ENCODE measurements at regions not wholly inside any gene's neighbourhood (a gene's known extent, or its start where the extent isn't known, plus 50 kb on each side); places are given as distances from the start of the nearest gene placed in this dataset.

- H3K4me3 ChIP-seq = no peak overlapping the region
- H3K9ac ChIP-seq (ENCODE audit: insufficient read length) = no peak overlapping the region
- H3K9me3 ChIP-seq (ENCODE audit: low read depth, low read length) = no peaks in the 10 kb centered on the region
- TF ChIP-seq POLR2AphosphoS5 (IDR thresholded peaks at IDR 0.05; ENCODE audit: borderline replicate concordance, low read depth, low read length) (no peak), FOXP2 (optimal IDR thresholded peaks at IDR 0.05; ENCODE audit: control extremely low read depth, extremely low read length, insufficient read depth) (no peak), EZH2 (IDR thresholded peaks at IDR 0.05) (no peak)
- H3K36me3 ChIP-seq (ENCODE audit: insufficient read depth, low read length) = no peaks in the 10 kb centered on the region
- H3K27ac ChIP-seq = no peak overlapping the region
- no peak for DNase-seq (ENCODE audit: low read depth, low spot score)
These were observed 752.9 kb upstream of the CT83 start for GRCh38 chrX:117215683-117216082.

- Histone ChIP-seq H3K27ac (no peak overlapping the region), H3K9me3 (ENCODE audit: low read depth, low read length) (no peaks in the 10 kb centered on the region), H3K36me3 (ENCODE audit: insufficient read depth, low read length) (no peaks in the 10 kb centered on the region), H3K9ac (ENCODE audit: insufficient read length) (no peak overlapping the region), H3K4me3 (no peak overlapping the region)
- no peak for DNase-seq (ENCODE audit: low read depth, low spot score)
- TF ChIP-seq POLR2AphosphoS5 (IDR thresholded peaks at IDR 0.05; ENCODE audit: borderline replicate concordance, low read depth, low read length) (no peak), EZH2 (IDR thresholded peaks at IDR 0.05) (no peak), FOXP2 (optimal IDR thresholded peaks at IDR 0.05; ENCODE audit: control extremely low read depth, extremely low read length, insufficient read depth) (no peak)
These were observed 733.7 kb upstream of the CT83 start for GRCh38 chrX:117196481-117196880.

GRCh38 chrX:117147249-117147648, 684.5 kb upstream of the CT83 start:
- no peak for TF ChIP-seq FOXP2 (optimal IDR thresholded peaks at IDR 0.05; ENCODE audit: control extremely low read depth, extremely low read length, insufficient read depth)
- no peak for TF ChIP-seq EZH2 (IDR thresholded peaks at IDR 0.05)
- no peak for TF ChIP-seq POLR2AphosphoS5 (IDR thresholded peaks at IDR 0.05; ENCODE audit: borderline replicate concordance, low read depth, low read length)
- H3K27ac ChIP-seq = no peak overlapping the region

GRCh38 chrX:117138070-117138469, 675.3 kb upstream of the CT83 start:
- TF ChIP-seq EZH2 (IDR thresholded peaks at IDR 0.05) (no peak), POLR2AphosphoS5 (IDR thresholded peaks at IDR 0.05; ENCODE audit: borderline replicate concordance, low read depth, low read length) (no peak), FOXP2 (optimal IDR thresholded peaks at IDR 0.05; ENCODE audit: control extremely low read depth, extremely low read length, insufficient read depth) (no peak)
- Histone ChIP-seq H3K9me3 (ENCODE audit: low read depth, low read length) (no peaks in the 10 kb centered on the region), H3K9ac (ENCODE audit: insufficient read length) (no peak overlapping the region), H3K4me3 (no peak overlapping the region), H3K36me3 (ENCODE audit: insufficient read depth, low read length) (no peaks in the 10 kb centered on the region), H3K27ac (no peak overlapping the region)
- no peak for DNase-seq (ENCODE audit: low read depth, low spot score)

More at GRCh38 chrX:117147249-117147648, 684.5 kb upstream of the CT83 start:
- no peaks in the 10 kb centered on the region for H3K36me3 ChIP-seq (ENCODE audit: insufficient read depth, low read length)
- no peak overlapping the region for H3K9ac ChIP-seq (ENCODE audit: insufficient read length)
- no peak overlapping the region for H3K4me3 ChIP-seq
- no peaks in the 10 kb centered on the region for H3K9me3 ChIP-seq (ENCODE audit: low read depth, low read length)
- no peak for DNase-seq (ENCODE audit: low read depth, low spot score)

GRCh38 chrX:117134983-117135382, 672.2 kb upstream of the CT83 start:
- H3K9ac ChIP-seq (ENCODE audit: insufficient read length) = no peak overlapping the region
- H3K27ac ChIP-seq = no peak overlapping the region
- H3K36me3 ChIP-seq (ENCODE audit: insufficient read depth, low read length) = no peaks in the 10 kb centered on the region
- H3K4me3 ChIP-seq = no peak overlapping the region
- TF ChIP-seq POLR2AphosphoS5 (IDR thresholded peaks at IDR 0.05; ENCODE audit: borderline replicate concordance, low read depth, low read length) (no peak), EZH2 (IDR thresholded peaks at IDR 0.05) (no peak), FOXP2 (optimal IDR thresholded peaks at IDR 0.05; ENCODE audit: control extremely low read depth, extremely low read length, insufficient read depth) (no peak)
- no peaks in the 10 kb centered on the region for H3K9me3 ChIP-seq (ENCODE audit: low read depth, low read length)
- no peak for DNase-seq (ENCODE audit: low read depth, low spot score)

- Histone ChIP-seq H3K9ac (ENCODE audit: insufficient read length) (no peak overlapping the region), H3K36me3 (ENCODE audit: insufficient read depth, low read length) (no peaks in the 10 kb centered on the region), H3K4me3 (no peak overlapping the region), H3K27ac (no peak overlapping the region), H3K9me3 (ENCODE audit: low read depth, low read length) (no peaks in the 10 kb centered on the region)
- TF ChIP-seq POLR2AphosphoS5 (IDR thresholded peaks at IDR 0.05; ENCODE audit: borderline replicate concordance, low read depth, low read length) (no peak), EZH2 (IDR thresholded peaks at IDR 0.05) (no peak), FOXP2 (optimal IDR thresholded peaks at IDR 0.05; ENCODE audit: control extremely low read depth, extremely low read length, insufficient read depth) (no peak)
- no peak for DNase-seq (ENCODE audit: low read depth, low spot score)
These were observed 657.9 kb upstream of the CT83 start for GRCh38 chrX:117120700-117121099.

- no peak overlapping the region for H3K4me3 ChIP-seq
- no peaks in the 10 kb centered on the region for H3K36me3 ChIP-seq (ENCODE audit: insufficient read depth, low read length)
- H3K9ac ChIP-seq (ENCODE audit: insufficient read length) = no peak overlapping the region
- DNase-seq (ENCODE audit: low read depth, low spot score) = no peak
- H3K27ac ChIP-seq = no peak overlapping the region
- H3K9me3 ChIP-seq (ENCODE audit: low read depth, low read length) = peaks cover 5% of the 10 kb centered on the region
- TF ChIP-seq EZH2 (IDR thresholded peaks at IDR 0.05) (no peak), POLR2AphosphoS5 (IDR thresholded peaks at IDR 0.05; ENCODE audit: borderline replicate concordance, low read depth, low read length) (no peak), FOXP2 (optimal IDR thresholded peaks at IDR 0.05; ENCODE audit: control extremely low read depth, extremely low read length, insufficient read depth) (no peak)
These were observed 633.8 kb upstream of the CT83 start for GRCh38 chrX:117096528-117096927.

- H3K36me3 ChIP-seq (ENCODE audit: insufficient read depth, low read length) = no peaks in the 10 kb centered on the region
- H3K27ac ChIP-seq = no peak overlapping the region
- H3K9ac ChIP-seq (ENCODE audit: insufficient read length) = no peak overlapping the region
- TF ChIP-seq EZH2 (IDR thresholded peaks at IDR 0.05) = no peak
- no peak for TF ChIP-seq FOXP2 (optimal IDR thresholded peaks at IDR 0.05; ENCODE audit: control extremely low read depth, extremely low read length, insufficient read depth)
- no peak for TF ChIP-seq POLR2AphosphoS5 (IDR thresholded peaks at IDR 0.05; ENCODE audit: borderline replicate concordance, low read depth, low read length)
- H3K9me3 ChIP-seq (ENCODE audit: low read depth, low read length) = peaks cover 5% of the 10 kb centered on the region
- H3K4me3 ChIP-seq = no peak overlapping the region
- DNase-seq (ENCODE audit: low read depth, low spot score) = no peak
These were observed 632.6 kb upstream of the CT83 start for GRCh38 chrX:117095393-117095792.

GRCh38 chrX:117094149-117094548, 631.4 kb upstream of the CT83 start:
- H3K27ac ChIP-seq = no peak overlapping the region
- no peak for DNase-seq (ENCODE audit: low read depth, low spot score)
- no peak overlapping the region for H3K4me3 ChIP-seq
- H3K9me3 ChIP-seq (ENCODE audit: low read depth, low read length) = peaks cover 5% of the 10 kb centered on the region
- TF ChIP-seq EZH2 (IDR thresholded peaks at IDR 0.05) (no peak), POLR2AphosphoS5 (IDR thresholded peaks at IDR 0.05; ENCODE audit: borderline replicate concordance, low read depth, low read length) (no peak), FOXP2 (optimal IDR thresholded peaks at IDR 0.05; ENCODE audit: control extremely low read depth, extremely low read length, insufficient read depth) (no peak)
- no peak overlapping the region for H3K9ac ChIP-seq (ENCODE audit: insufficient read length)
- no peaks in the 10 kb centered on the region for H3K36me3 ChIP-seq (ENCODE audit: insufficient read depth, low read length)

Data from SK-N-MC (cell line).